Lower leg skin (tissue), 3 donors: ENCODE measurements at regions not wholly inside any gene's neighbourhood (a gene's known extent, or its start where the extent isn't known, plus 50 kb on each side); places are given as distances from the start of the nearest gene placed in this dataset.

Experiments used
- POLR2A ChIP-seq, 2 donors: fragments of 450-650 bp; IDR thresholded peaks; one replicate each; pipeline ENCODE4 v1.6.1; 2016 to 2017; ENCODE audit warnings: antibody characterized with exemption in 2 of 2, mild to moderate bottlenecking in 1 of 2, moderate library complexity in 1 of 2
- TF ChIP-seq, protein P1 (sequence below), 3 donors: fragments of 450-650 bp; IDR thresholded peaks; one replicate each; pipeline ENCODE4 v1.5.1; 2016; ENCODE audit warnings: antibody characterized with exemption in 3 of 3, mild to moderate bottlenecking in 3 of 3, moderate library complexity in 2 of 3

DNA sequence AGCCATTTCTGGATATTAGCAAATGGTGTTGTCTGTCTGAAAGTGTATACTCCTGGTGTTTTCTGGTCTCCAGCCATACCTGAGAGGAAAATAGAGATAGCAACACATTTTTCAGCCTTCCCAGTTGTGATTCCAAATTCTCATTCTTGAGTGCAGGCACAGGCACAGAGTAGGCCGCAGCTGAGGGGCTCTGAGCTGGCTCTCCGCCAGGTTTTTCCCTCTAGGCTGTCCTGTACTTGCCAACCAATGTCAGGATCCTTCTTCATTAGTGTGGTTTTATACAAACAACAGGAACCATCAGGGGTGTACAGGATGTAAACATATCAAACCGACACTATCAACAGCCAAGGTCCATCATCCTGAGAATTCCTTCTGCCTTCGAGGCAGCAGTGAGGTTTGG is 1733.6 kb upstream of the CELF4 start:
- no peak for TF ChIP-seq POLR2A (IDR thresholded peaks at IDR 0.05)
- TF ChIP-seq, protein P1, sequence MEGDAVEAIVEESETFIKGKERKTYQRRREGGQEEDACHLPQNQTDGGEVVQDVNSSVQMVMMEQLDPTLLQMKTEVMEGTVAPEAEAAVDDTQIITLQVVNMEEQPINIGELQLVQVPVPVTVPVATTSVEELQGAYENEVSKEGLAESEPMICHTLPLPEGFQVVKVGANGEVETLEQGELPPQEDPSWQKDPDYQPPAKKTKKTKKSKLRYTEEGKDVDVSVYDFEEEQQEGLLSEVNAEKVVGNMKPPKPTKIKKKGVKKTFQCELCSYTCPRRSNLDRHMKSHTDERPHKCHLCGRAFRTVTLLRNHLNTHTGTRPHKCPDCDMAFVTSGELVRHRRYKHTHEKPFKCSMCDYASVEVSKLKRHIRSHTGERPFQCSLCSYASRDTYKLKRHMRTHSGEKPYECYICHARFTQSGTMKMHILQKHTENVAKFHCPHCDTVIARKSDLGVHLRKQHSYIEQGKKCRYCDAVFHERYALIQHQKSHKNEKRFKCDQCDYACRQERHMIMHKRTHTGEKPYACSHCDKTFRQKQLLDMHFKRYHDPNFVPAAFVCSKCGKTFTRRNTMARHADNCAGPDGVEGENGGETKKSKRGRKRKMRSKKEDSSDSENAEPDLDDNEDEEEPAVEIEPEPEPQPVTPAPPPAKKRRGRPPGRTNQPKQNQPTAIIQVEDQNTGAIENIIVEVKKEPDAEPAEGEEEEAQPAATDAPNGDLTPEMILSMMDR (IDR thresholded peaks at IDR 0.05): no peak
